GM23338 (cell line): ENCODE measurements at regions not wholly inside any gene's neighbourhood (a gene's known extent, or its start where the extent isn't known, plus 50 kb on each side); places are given as distances from the start of the nearest gene placed in this dataset.

Experiments
- CTCF ChIP-seq, 2 experiments: fragments of 200-600 bp in 1 of 2; sonication (generic) in 1 of 2; conservative IDR thresholded peaks; 2 replicates each; pipeline versions ENCODE4 v1.5.1 to v1.6.1; 2016 to 2017; ENCODE audit warnings: antibody characterized with exemption in 2 of 2, low read depth in 2 of 2, mild to moderate bottlenecking in 2 of 2, moderate library complexity in 1 of 2
- EZH2 ChIP-seq: fragments of 200-600 bp; sonication (generic); IDR thresholded peaks from one replicate; pipeline ENCODE4 v1.8.0; 2017; ENCODE audit warnings: antibody characterized with exemption, mild to moderate bottlenecking, low read depth; ENCODE audit not compliant: unreplicated experiment

- TF ChIP-seq CTCF (conservative IDR thresholded peaks at IDR 0.05; ENCODE audit: low read depth in 2 of 2) (no peak), EZH2 (no peak)
These were observed 257.3 kb upstream of the C16orf82 start for GRCh38 chr16:26809461-26809860.
